Testis (tissue), 2 donors: ENCODE measurements at regions not wholly inside any gene's neighbourhood (a gene's known extent, or its start where the extent isn't known, plus 50 kb on each side); places are given as distances from the start of the nearest gene placed in this dataset.

ENCODE experiments used
- CTCF ChIP-seq, 3 experiments: fragments of 450-650 bp in 2 of 3; fragments of 200-600 bp in 1 of 3; sonication (generic) in 1 of 3; IDR thresholded peaks; one replicate each; pipeline ENCODE4 v1.5.1; 2016 to 2019; ENCODE audit warnings: antibody characterized with exemption in 3 of 3, mild to moderate bottlenecking in 2 of 3, moderate library complexity in 1 of 3
- POLR2A ChIP-seq: fragments of 450-650 bp; IDR thresholded peaks from one replicate; pipeline ENCODE4 v1.6.1; 2017; ENCODE audit warnings: antibody characterized with exemption, mild to moderate bottlenecking, moderate library complexity

GRCh38 chr5:105821800-105822199, 1848.9 kb downstream of the EFNA5 start:
- no peak for TF ChIP-seq CTCF (IDR thresholded peaks at IDR 0.05)
- TF ChIP-seq POLR2A: no peak
